ENCODE measurements at regions not wholly inside any gene's neighbourhood (a gene's known extent, or its start where the extent isn't known, plus 50 kb on each side); places are given as distances from the start of the nearest gene placed in this dataset.

DNA sequence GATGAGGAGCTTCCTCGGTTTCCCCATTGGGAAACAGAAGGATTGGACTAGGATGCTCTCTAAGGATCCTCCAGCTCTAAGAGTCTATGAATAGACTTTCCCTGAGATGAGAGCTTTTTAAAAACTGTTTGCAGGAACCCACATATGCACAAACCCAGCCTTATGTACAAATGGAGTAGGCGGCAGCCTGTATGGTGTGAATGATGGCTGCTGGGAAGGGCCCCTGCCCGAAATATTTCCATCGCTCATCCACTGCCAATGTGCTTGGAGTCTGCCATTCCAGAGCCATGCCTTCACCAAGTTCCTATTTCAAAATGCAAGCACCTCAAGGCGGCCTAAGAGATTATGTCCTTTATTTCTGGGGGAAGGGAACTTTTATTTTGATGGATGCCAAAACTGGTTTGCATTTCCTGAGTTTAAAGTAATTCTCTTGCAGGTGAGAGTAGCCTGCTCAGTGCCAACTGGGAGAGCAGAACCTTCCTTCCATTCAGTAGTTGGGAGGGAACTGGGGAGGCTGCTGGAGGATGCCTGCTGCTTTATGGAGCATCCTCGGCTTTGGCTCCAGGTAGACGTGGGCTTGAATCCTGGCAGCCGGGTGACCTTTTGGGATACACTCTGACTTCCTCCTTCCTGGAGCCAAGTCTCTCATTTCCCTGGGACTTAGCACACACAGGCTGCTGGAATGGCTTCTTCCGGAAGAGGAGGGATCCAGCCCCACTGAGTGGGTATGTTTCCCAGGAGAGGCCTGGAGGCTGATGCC lies 165.9 kb downstream of the ACTL8 start:
- TF ChIP-seq, protein P1, sequence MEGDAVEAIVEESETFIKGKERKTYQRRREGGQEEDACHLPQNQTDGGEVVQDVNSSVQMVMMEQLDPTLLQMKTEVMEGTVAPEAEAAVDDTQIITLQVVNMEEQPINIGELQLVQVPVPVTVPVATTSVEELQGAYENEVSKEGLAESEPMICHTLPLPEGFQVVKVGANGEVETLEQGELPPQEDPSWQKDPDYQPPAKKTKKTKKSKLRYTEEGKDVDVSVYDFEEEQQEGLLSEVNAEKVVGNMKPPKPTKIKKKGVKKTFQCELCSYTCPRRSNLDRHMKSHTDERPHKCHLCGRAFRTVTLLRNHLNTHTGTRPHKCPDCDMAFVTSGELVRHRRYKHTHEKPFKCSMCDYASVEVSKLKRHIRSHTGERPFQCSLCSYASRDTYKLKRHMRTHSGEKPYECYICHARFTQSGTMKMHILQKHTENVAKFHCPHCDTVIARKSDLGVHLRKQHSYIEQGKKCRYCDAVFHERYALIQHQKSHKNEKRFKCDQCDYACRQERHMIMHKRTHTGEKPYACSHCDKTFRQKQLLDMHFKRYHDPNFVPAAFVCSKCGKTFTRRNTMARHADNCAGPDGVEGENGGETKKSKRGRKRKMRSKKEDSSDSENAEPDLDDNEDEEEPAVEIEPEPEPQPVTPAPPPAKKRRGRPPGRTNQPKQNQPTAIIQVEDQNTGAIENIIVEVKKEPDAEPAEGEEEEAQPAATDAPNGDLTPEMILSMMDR (conservative IDR thresholded peaks at IDR 0.05; ENCODE audit: low read length), result no peak
- no peak overlapping the region for H3K4me3 ChIP-seq (ENCODE audit: low read length)
- no peak for DNase-seq (ENCODE audit: low read depth)

DNA sequence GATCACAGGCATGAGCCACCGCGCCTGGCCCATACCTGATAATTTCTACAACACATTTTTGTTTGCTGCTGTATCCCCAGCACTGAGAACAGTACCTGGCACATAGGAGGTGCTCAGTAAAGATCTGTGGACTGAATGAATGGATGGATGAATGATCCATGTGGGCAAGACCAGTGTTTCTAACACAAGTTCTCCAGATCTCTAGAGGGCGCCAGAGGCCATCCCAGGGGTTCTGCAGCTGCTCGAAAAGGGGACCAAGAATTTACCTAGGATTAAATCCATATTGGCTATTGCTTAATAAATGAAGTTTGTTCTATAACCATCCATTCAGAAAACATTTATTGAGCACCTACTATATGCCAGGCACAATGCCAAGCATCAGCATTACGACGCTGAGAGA lies 167.7 kb downstream of the ACTL8 start:
- peak; percentile 30 for DNase-seq (ENCODE audit: low read depth)
- no peak overlapping the region for H3K4me3 ChIP-seq (ENCODE audit: low read length)
- TF ChIP-seq, protein P1 (conservative IDR thresholded peaks at IDR 0.05; ENCODE audit: low read length), result peak; percentile 60

DNA sequence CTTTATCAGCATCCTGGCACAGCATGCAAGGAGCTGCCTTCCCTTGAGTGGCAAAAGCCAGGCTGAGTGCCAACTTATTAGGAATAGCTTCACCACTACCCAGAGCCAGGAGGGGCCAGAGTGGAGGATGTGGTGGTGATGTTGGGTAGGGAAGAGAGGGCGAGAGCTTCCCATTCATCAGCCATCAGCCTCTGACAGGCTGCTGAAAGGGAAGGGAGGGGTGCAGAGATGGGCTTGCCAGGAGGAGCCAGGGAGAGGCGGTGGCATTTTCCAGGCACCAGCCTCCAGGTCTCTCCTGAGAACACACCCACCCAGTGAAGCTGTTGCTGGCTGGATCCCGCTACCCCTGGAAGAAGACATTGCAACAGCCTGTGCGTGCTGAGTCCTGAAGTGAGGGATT lies 168.5 kb downstream of the ACTL8 start:
- TF ChIP-seq, protein P1 (conservative IDR thresholded peaks at IDR 0.05; ENCODE audit: low read length), result no peak
- H3K4me3 ChIP-seq (ENCODE audit: low read length), result no peak overlapping the region
- DNase-seq (ENCODE audit: low read depth), result no peak

GRCh38 chr1:17924578-17924977 lies 169.4 kb downstream of the ACTL8 start:
- no peak overlapping the region for H3K4me3 ChIP-seq (ENCODE audit: low read length)
- TF ChIP-seq, protein P1 (conservative IDR thresholded peaks at IDR 0.05; ENCODE audit: low read length), result no peak
- no peak for DNase-seq (ENCODE audit: low read depth)

GRCh38 chr1:17925290-17926237 lies 170.4 kb downstream of the ACTL8 start:
- no peak for DNase-seq (ENCODE audit: low read depth)
- TF ChIP-seq, protein P1 (conservative IDR thresholded peaks at IDR 0.05; ENCODE audit: low read length), result no peak
- H3K4me3 ChIP-seq (ENCODE audit: low read length), result no peak overlapping the region

DNA sequence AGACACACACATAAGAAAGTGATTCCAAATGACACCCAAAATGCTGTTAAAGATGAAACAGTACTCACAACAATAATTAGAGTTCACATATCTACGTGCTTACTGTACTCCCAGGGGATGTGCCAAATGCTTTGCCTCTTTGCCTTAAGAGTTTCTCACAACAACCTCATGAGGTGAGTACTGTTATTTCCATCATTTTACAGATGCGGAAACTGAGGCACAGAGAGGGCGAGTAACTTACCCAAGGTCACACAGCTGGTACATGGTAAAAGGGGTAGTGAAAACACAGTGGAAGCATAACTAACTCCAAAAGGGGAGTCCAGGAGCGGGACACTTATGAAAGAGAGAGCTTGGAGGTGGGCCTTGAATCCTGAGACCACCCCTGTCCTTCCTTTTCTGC lies 171.8 kb downstream of the ACTL8 start:
- no peak for DNase-seq (ENCODE audit: low read depth)
- no peak overlapping the region for H3K4me3 ChIP-seq (ENCODE audit: low read length)
- TF ChIP-seq, protein P1 (conservative IDR thresholded peaks at IDR 0.05; ENCODE audit: low read length), result no peak
